LNCaP clone FGC (cell line): ENCODE measurements at regions not wholly inside any gene's neighbourhood (a gene's known extent, or its start where the extent isn't known, plus 50 kb on each side); places are given as distances from the start of the nearest gene placed in this dataset.
A peak's percentile ranks its signal among the peaks of the same experiment; 100 is the strongest.

Source experiments
- DNase-seq: peaks from one replicate; pipeline ENCODE4 v3.0.0-alpha.2; 2011; ENCODE audit warnings: low read depth
- H3K4me3 ChIP-seq: 2 replicates; pipeline ENCODE4 v1.5.1; 2011; ENCODE audit warnings: mild to moderate bottlenecking, low read depth, low read length, control low read depth
- TF ChIP-seq, protein P1 (sequence below): IDR thresholded peaks from 2 replicates; pipeline ENCODE4 v1.5.1; 2012; ENCODE audit warnings: mild to moderate bottlenecking; ENCODE audit not compliant: control insufficient read depth, insufficient read depth; ENCODE audit errors: extremely low read depth

DNA sequence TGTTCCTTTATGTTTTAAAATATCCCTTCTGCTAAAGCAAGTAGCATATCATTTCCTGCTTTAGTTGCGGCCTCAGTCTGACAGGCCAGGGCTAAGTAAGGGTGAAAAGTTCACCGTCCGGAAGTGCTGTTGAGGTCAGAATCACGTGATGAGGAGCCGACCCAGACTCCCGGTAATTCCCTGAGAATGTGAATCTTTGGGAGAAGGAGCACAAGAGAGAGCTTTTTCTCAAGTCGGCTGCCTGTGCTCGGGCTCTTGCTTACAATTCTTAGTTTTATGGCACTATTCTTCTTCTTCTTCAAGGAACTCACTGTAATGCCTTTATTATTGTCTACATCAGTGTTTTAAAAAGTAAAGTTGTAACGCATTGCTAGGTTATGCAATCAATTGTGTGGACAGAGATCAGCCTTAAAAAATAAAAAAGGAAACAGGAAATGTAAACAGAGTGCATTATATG lies 309.3 kb downstream of the PRL start:
- no peak overlapping the region; the same call in 1 of the 2 replicates for H3K4me3 ChIP-seq

DNA sequence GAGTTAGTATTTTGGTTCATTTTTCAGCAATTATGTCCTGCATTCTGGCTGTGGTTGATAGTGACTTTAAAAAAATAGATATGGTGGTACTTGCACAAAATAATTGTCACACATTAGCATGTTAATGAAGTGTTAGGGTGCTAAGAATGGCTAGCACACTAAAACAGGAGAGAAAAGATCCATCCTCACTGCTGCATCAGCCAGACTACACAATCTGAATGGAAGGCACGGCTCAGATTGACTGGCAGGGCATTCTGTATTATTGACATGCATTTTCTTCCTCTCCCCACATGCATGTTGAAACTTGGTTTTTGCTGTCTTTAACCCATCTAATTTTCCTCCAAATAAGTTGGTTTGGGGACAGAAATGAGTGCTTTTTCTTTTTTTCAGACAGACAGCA lies 306.3 kb downstream of the PRL start:
- TF ChIP-seq, protein P1, sequence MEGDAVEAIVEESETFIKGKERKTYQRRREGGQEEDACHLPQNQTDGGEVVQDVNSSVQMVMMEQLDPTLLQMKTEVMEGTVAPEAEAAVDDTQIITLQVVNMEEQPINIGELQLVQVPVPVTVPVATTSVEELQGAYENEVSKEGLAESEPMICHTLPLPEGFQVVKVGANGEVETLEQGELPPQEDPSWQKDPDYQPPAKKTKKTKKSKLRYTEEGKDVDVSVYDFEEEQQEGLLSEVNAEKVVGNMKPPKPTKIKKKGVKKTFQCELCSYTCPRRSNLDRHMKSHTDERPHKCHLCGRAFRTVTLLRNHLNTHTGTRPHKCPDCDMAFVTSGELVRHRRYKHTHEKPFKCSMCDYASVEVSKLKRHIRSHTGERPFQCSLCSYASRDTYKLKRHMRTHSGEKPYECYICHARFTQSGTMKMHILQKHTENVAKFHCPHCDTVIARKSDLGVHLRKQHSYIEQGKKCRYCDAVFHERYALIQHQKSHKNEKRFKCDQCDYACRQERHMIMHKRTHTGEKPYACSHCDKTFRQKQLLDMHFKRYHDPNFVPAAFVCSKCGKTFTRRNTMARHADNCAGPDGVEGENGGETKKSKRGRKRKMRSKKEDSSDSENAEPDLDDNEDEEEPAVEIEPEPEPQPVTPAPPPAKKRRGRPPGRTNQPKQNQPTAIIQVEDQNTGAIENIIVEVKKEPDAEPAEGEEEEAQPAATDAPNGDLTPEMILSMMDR = no peak
- H3K4me3 ChIP-seq = no peak overlapping the region
- DNase-seq = no peak

More for the DNA sequence above, 309.3 kb downstream of the PRL start:
- peak; percentile 59 for DNase-seq
- TF ChIP-seq, protein P1 = no peak

DNA sequence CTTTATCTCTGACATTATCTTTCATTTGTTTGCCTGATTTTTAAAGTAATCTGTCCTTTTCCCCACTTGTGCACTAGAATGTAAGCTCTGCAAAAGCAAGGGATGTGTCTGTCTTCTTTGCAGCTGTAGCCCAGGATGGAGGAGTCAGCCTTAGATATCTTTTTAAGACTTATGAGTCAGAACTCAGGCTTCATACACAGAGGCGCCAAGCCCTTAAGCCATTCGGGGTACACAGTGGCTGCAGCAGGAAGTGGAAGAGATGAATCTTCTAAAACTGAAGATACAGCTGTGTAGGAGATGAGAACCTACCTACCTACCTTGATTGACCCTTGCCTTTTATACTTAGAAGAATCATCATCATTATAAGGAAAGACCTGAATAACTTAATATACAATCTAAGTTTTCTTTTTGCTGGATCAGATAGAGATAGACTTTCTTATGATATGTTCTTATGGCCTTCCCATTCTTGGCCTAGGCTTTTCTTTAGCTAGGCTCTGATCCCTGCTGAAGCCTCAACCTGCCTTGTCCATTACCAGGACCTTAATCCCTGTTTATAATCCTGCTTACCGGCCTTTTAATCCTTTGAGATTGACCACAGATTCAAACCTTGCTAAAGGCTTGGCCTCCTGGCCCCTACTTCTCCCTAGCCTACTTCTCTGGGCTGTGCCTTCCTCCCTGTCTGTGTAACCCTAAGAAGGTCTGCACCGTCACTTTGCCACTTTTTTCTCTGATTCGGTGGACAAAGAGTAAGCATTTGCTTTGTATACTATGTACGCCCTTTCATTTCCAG lies 304.5 kb downstream of the PRL start:
- H3K4me3 ChIP-seq = no peak overlapping the region
- DNase-seq = no peak
- TF ChIP-seq, protein P1 = no peak

DNA sequence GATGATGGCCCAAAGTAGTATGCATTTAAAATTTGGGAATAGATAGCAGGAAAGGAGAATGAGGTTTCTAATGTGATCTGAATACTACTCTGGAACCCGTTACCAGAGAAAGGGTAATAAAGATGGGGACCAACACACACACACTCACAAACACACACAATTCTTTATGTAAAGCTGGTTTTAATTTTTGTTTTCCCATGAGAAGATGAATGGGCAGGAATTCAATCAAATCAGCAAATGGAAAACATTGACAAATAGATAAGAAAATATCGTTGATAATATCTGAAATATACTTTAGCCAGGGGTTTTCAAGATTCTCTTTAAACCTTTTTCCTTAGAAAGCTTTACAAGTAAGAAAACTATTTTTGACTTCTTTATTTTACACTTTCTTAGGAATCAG lies 303.0 kb downstream of the PRL start:
- TF ChIP-seq, protein P1 = no peak
- H3K4me3 ChIP-seq = no peak overlapping the region
- DNase-seq = no peak

DNA sequence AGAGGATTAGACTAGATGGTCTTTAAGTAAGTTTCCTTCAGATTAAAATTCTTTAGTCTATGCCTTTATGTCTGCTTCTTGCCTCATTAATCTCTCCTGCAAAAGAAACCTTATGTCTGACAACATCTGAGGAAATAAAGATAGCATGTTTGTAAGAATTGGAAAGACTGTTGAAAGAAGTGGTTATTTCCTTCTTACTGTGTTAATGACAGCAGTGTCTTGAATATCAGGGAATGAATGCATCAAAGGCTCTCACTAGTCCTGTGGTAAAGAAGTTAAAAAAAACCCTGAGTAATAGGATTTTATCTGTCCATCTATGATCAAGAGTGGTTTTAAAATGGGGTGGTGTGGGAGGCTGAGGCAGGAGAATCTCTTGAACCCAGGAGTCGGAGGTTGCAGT lies 302.0 kb downstream of the PRL start:
- TF ChIP-seq, protein P1 = no peak
- no peak overlapping the region for H3K4me3 ChIP-seq
- DNase-seq = no peak

DNA sequence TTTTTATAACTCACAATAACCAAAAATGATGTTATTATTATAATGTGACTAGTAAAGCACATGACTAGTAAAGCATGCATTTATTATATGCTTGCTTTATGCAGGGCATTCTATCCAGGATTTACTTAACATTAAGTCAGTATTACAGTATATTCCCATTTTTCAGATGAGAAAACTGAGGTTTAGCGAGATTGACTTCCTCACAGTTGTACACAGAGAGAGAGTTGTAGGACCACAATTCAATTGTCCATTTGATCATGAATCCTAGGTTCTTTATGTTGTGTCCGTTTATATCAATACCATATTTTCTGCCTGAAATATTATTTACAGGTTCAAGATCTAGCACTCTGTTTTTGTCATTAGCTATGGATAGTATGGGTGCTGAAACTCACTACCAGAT lies 301.5 kb downstream of the PRL start:
- no peak for DNase-seq
- TF ChIP-seq, protein P1 = no peak

More for the DNA sequence above, 301.5 kb downstream of the PRL start:
- no peak overlapping the region for H3K4me3 ChIP-seq
